A549 (cell line): ENCODE measurements at regions not wholly inside any gene's neighbourhood (a gene's known extent, or its start where the extent isn't known, plus 50 kb on each side); places are given as distances from the start of the nearest gene placed in this dataset.

Experiments used
- ATAC-seq, 2 experiments: fragments of 200-7000 bp in 1 of 2; fragments of >200 bp in 1 of 2; cut with Nextera tagmentation in 1 of 2; cut with Tn5 transposase in 1 of 2; 3 replicates each; pipeline versions ENCODE4 v1.8.0 to v1.9.1; 2018 to 2020; ENCODE audit warnings: mild to moderate bottlenecking in 1 of 2, moderate library complexity in 1 of 2
- CTCF ChIA-PET: fragments of 300-600 bp; sonication (Branson Sonifier 250); formaldehyde crosslinking; extraction: SDS; loops from one replicate; lab custom pipeline; 2021; ENCODE audit warnings: antibody characterized with exemption, inconsistent platforms; lab: Yijun Ruan, JAX
- POLR2A ChIA-PET: fragments of 350-600 bp; formaldehyde crosslinking; extraction: SDS; loops from one replicate; lab custom pipeline; 2021; ENCODE audit warnings: antibody characterized with exemption, inconsistent platforms; lab: Yijun Ruan, JAX
- DNase-seq, 2 experiments: peaks; one replicate each; pipeline versions ENCODE4 v3.0.0 to v3.0.0-alpha.2; 2011 to 2016; ENCODE audit warnings: low read depth in 1 of 2, low spot score in 1 of 2
- FAIRE-seq: peaks from 2 replicates; lab custom pipeline; 2011; peaks lifted over from hg19 to GRCh38; lab: Jason Lieb, UNC
- H3K27ac ChIP-seq, 2 experiments: fragments of >200 bp; sonication (Bioruptor Twin); formaldehyde crosslinking; 3 replicates each; pipeline ENCODE4 v1.5.1; 2016 to 2017
- H3K4me1 ChIP-seq: fragments of >200 bp; sonication (Bioruptor Twin); formaldehyde crosslinking; 3 replicates; pipeline ENCODE4 v1.6.1; 2016
- H3K4me2 ChIP-seq: fragments of >200 bp; sonication (Bioruptor Twin); formaldehyde crosslinking; 3 replicates; pipeline ENCODE4 v1.6.1; 2016
- H3K4me3 ChIP-seq: fragments of >200 bp; sonication (Bioruptor Twin); formaldehyde crosslinking; 3 replicates; pipeline ENCODE4 v1.5.1; 2016
- H3K9me3 ChIP-seq: fragments of >200 bp; sonication (Bioruptor Twin); formaldehyde crosslinking; 3 replicates; pipeline ENCODE4 v1.6.1; 2016
- BHLHE40 ChIP-seq: IDR thresholded peaks from 2 replicates; pipeline ENCODE4 v1.6.1; 2012; ENCODE audit warnings: low read depth, low read length, inconsistent platforms
- CBX2 ChIP-seq: fragments of 200-600 bp; sonication (generic); IDR thresholded peaks from 2 replicates; pipeline ENCODE4 v1.6.1; 2016; ENCODE audit warnings: low read depth, mild to moderate bottlenecking, borderline replicate concordance
- CBX8 ChIP-seq: fragments of 200-600 bp; sonication (generic); IDR thresholded peaks from 2 replicates; pipeline ENCODE4 v1.6.1; 2016
- CHD2 ChIP-seq: fragments of 150-350 bp; IDR thresholded peaks from 2 replicates; pipeline ENCODE4 v1.6.1; 2014; ENCODE audit warnings: low read length; ENCODE audit not compliant: partially characterized antibody
- CHD4 ChIP-seq: fragments of 200-600 bp; sonication (generic); IDR thresholded peaks from 2 replicates; pipeline ENCODE4 v1.6.1; 2016; ENCODE audit warnings: antibody characterized with exemption, mild to moderate bottlenecking, borderline replicate concordance
- EHMT2 ChIP-seq: fragments of 200-600 bp; sonication (generic); IDR thresholded peaks from 2 replicates; pipeline ENCODE4 v1.6.1; 2016; ENCODE audit warnings: antibody characterized with exemption, low read depth, mild to moderate bottlenecking, moderate library complexity
- EP300 ChIP-seq, 2 experiments: fragments of >200 bp; sonication (Bioruptor Twin); formaldehyde crosslinking; IDR thresholded peaks; 2 replicates in 1 of 2; 3 replicates in 1 of 2; pipeline ENCODE4 v1.6.1; 2016 to 2017
- FOSL2 ChIP-seq, 2 experiments: fragments of 450-650 bp in 1 of 2; fragments of >200 bp in 1 of 2; sonication (Bioruptor Twin) in 1 of 2; formaldehyde crosslinking; IDR thresholded peaks; 2 replicates each; pipeline versions ENCODE4 v1.5.0 to v1.6.1; 2016 to 2020; ENCODE audit warnings: mild to moderate bottlenecking in 1 of 2, moderate library complexity in 1 of 2
- FOXS1 ChIP-seq: fragments of 250-450 bp; sonication (Bioruptor Pico); IDR thresholded peaks from 2 replicates; pipeline ENCODE4 v1.5.0; 2020; ENCODE audit warnings: mild to moderate bottlenecking, moderate library complexity
- JUN ChIP-seq, 2 experiments: fragments of >200 bp; sonication (Bioruptor Twin); formaldehyde crosslinking; IDR thresholded peaks; 2 replicates in 1 of 2; 3 replicates in 1 of 2; pipeline ENCODE4 v1.6.1; 2016 to 2017
- JUNB ChIP-seq: fragments of >200 bp; sonication (Bioruptor Twin); formaldehyde crosslinking; IDR thresholded peaks from 2 replicates; pipeline ENCODE4 v1.6.1; 2016
- KDM5A ChIP-seq: fragments of 200-600 bp; sonication (generic); IDR thresholded peaks from 2 replicates; pipeline ENCODE4 v1.6.1; 2016; ENCODE audit warnings: antibody characterized with exemption, mild to moderate bottlenecking
- NFE2L2 ChIP-seq: fragments of 150-350 bp; conservative IDR thresholded peaks from 2 replicates; pipeline ENCODE4 v1.6.1; 2014; ENCODE audit warnings: low read length
- NPAS2 ChIP-seq: fragments of 250-450 bp; sonication (Bioruptor Pico); IDR thresholded peaks from 2 replicates; pipeline ENCODE4 v1.8.0; 2022; ENCODE audit warnings: mild to moderate bottlenecking, moderate library complexity, borderline replicate concordance
- NR3C1 ChIP-seq: fragments of >200 bp; sonication (Bioruptor Twin); formaldehyde crosslinking; IDR thresholded peaks from 3 replicates; pipeline ENCODE4 v1.6.1; 2017
- PHF8 ChIP-seq: fragments of 200-600 bp; sonication (generic); IDR thresholded peaks from 2 replicates; pipeline ENCODE4 v1.6.1; 2016; ENCODE audit warnings: low read depth, mild to moderate bottlenecking, antibody characterized with exemption, moderate library complexity, borderline replicate concordance
- POLR2A ChIP-seq: IDR thresholded peaks from 2 replicates; pipeline ENCODE4 v1.6.1; 2012; ENCODE audit warnings: mild to moderate bottlenecking, low read length
- POLR2AphosphoS2 ChIP-seq: conservative IDR thresholded peaks from 2 replicates; pipeline ENCODE4 v1.6.1; 2012; ENCODE audit warnings: low read length, improper control_type of control experiment, inconsistent platforms
- RAD21 ChIP-seq, 2 experiments: fragments of >200 bp in 1 of 2; sonication (Bioruptor Twin) in 1 of 2; formaldehyde crosslinking in 1 of 2; IDR thresholded peaks in 1 of 2; conservative IDR thresholded peaks in 1 of 2; 2 replicates in 1 of 2; 3 replicates in 1 of 2; pipeline ENCODE4 v1.6.1; 2012 to 2018; ENCODE audit warnings: inconsistent platforms in 1 of 2
- RNF2 ChIP-seq: fragments of 200-600 bp; sonication (generic); IDR thresholded peaks from 2 replicates; pipeline ENCODE4 v1.6.1; 2016; ENCODE audit warnings: low read depth, mild to moderate bottlenecking, antibody characterized with exemption, moderate library complexity, borderline replicate concordance
- TFCP2L1 ChIP-seq: fragments of 250-450 bp; sonication (Bioruptor Pico); IDR thresholded peaks from 2 replicates; pipeline ENCODE4 v1.5.0; 2021; ENCODE audit warnings: mild to moderate bottlenecking
- TP53 ChIP-seq: fragments of 250-450 bp; sonication (Bioruptor Pico); IDR thresholded peaks from 2 replicates; pipeline ENCODE4 v1.5.0; 2021; ENCODE audit warnings: mild to moderate bottlenecking, moderate library complexity
- ZFP36 ChIP-seq: fragments of 450-650 bp; IDR thresholded peaks from 2 replicates; pipeline ENCODE4 v1.6.1; 2014; ENCODE audit warnings: borderline replicate concordance; ENCODE audit not compliant: partially characterized antibody
- ZNF302 ChIP-seq: fragments of 250-450 bp; sonication (Bioruptor Pico); IDR thresholded peaks from 2 replicates; pipeline ENCODE4 v1.9.0; 2021; ENCODE audit warnings: inconsistent platforms, mild to moderate bottlenecking, moderate library complexity
- WGBS: methylation state at CpG from one replicate; pipeline ENCODE4 v1.1.6; 2017; ENCODE audit errors: missing lambda C conversion rate; 5-methylcytosine and 5-hydroxymethylcytosine counted together
- TF ChIP-seq, protein P1 (sequence below): fragments of >200 bp; sonication (Bioruptor Twin); formaldehyde crosslinking; IDR thresholded peaks from 3 replicates; pipeline ENCODE4 v1.5.1; 2016
- TF ChIP-seq, protein P2 (sequence below): fragments of >200 bp; sonication (Bioruptor Twin); formaldehyde crosslinking; IDR thresholded peaks from 2 replicates; pipeline ENCODE4 v1.6.1; 2016
- TF ChIP-seq, protein P3 (sequence below): IDR thresholded peaks from 2 replicates; pipeline ENCODE4 v1.6.1; 2012
- TF ChIP-seq, protein P4 (sequence below): IDR thresholded peaks from 2 replicates; pipeline ENCODE4 v1.6.1; 2012
- TF ChIP-seq, protein P5 (sequence below): fragments of 150-350 bp; IDR thresholded peaks from 2 replicates; pipeline ENCODE4 v1.6.1; 2014; ENCODE audit warnings: low read depth, mild to moderate bottlenecking, low read length
- TF ChIP-seq, protein P6 (sequence below): fragments of 250-450 bp; sonication (Bioruptor Pico); IDR thresholded peaks from 2 replicates; pipeline ENCODE4 v1.5.0; 2020; ENCODE audit warnings: low read depth, mild to moderate bottlenecking, moderate library complexity
- TF ChIP-seq, protein P7 (sequence below): fragments of 200-600 bp; sonication (generic); IDR thresholded peaks from 2 replicates; pipeline ENCODE4 v1.6.1; 2016; ENCODE audit warnings: antibody characterized with exemption, mild to moderate bottlenecking, moderate library complexity

DNA sequence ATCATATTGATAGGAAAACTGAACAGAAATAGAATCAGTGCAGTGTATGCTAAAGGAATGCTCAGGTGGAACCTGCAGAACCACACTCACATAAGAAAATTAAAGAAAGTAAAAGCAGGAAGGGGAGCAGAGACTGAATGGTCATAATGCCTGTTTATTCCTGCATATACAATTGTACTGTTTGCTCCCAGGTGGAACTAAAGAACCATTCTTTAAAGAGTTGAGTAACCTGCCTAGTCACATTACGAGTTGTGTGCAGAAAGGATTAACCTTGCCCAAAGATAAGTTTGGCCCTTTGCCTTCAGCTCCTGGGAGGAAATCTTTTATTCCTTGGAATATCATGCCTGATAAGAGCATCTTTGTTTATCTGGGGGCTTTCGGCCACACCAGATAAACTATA lies 434.7 kb downstream of the KIF2B start:
- POLR2A ChIA-PET = no interaction called here
- no peak overlapping the region for H3K27ac ChIP-seq
- no peak overlapping the region for H3K4me3 ChIP-seq
- TF ChIP-seq TFCP2L1 (CRISPR knock-in tag) (no peak), CBX2 (no peak), RNF2 (no peak), CHD4 (no peak), PHF8 (no peak), CHD2 (no peak), TP53 (CRISPR knock-in tag) (no peak), BHLHE40 (no peak), ZFP36 (no peak), NPAS2 (CRISPR knock-in tag) (no peak), POLR2A (no peak), KDM5A (no peak), NFE2L2 (no peak), CBX8 (no peak)
- TF ChIP-seq, protein P1, sequence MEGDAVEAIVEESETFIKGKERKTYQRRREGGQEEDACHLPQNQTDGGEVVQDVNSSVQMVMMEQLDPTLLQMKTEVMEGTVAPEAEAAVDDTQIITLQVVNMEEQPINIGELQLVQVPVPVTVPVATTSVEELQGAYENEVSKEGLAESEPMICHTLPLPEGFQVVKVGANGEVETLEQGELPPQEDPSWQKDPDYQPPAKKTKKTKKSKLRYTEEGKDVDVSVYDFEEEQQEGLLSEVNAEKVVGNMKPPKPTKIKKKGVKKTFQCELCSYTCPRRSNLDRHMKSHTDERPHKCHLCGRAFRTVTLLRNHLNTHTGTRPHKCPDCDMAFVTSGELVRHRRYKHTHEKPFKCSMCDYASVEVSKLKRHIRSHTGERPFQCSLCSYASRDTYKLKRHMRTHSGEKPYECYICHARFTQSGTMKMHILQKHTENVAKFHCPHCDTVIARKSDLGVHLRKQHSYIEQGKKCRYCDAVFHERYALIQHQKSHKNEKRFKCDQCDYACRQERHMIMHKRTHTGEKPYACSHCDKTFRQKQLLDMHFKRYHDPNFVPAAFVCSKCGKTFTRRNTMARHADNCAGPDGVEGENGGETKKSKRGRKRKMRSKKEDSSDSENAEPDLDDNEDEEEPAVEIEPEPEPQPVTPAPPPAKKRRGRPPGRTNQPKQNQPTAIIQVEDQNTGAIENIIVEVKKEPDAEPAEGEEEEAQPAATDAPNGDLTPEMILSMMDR = no peak
- TF ChIP-seq, protein P2, sequence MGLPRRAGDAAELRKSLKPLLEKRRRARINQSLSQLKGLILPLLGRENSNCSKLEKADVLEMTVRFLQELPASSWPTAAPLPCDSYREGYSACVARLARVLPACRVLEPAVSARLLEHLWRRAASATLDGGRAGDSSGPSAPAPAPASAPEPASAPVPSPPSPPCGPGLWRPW = no peak
- TF ChIP-seq, protein P3, sequence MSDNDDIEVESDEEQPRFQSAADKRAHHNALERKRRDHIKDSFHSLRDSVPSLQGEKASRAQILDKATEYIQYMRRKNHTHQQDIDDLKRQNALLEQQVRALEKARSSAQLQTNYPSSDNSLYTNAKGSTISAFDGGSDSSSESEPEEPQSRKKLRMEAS = no peak
- TF ChIP-seq, protein P4, sequence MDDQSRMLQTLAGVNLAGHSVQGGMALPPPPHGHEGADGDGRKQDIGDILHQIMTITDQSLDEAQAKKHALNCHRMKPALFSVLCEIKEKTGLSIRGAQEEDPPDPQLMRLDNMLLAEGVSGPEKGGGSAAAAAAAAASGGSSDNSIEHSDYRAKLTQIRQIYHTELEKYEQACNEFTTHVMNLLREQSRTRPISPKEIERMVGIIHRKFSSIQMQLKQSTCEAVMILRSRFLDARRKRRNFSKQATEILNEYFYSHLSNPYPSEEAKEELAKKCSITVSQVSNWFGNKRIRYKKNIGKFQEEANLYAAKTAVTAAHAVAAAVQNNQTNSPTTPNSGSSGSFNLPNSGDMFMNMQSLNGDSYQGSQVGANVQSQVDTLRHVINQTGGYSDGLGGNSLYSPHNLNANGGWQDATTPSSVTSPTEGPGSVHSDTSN = no peak
- TF ChIP-seq, all 56 proteins: peak for 0
- no peak for DNase-seq
- 1% methylated on average over 2 of the region's 2 CpGs for WGBS
- no peak for ATAC-seq
- no peaks in the 10 kb centered on the region for H3K9me3 ChIP-seq
- FAIRE-seq = no peak
- H3K4me2 ChIP-seq = no peak overlapping the region
- CTCF ChIA-PET = no interaction called here
- no peaks in the 10 kb centered on the region for H3K4me1 ChIP-seq

DNA sequence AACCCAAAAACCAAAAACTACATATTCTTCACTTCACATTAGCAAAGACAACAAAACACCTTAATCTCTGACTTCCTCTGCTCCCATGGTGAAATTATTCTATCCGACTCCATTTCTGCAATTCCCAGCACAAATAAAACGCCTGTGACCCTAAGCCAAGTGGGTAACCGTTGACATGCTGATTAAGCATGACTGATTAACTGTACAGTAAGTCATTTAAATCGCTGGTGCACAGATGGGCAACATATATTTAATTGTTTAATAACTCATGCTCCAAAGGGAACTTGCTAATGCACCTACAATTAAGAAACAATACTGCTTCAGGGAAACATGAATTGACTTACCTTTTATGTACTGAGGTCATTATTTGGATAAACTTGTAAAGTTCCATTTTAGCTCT lies 436.7 kb downstream of the KIF2B start:
- Histone ChIP-seq H3K4me2 (no peak overlapping the region), H3K4me3 (no peak overlapping the region), H3K4me1 (no peaks in the 10 kb centered on the region), H3K9me3 (no peaks in the 10 kb centered on the region), H3K27ac (no peak overlapping the region)
- CTCF ChIA-PET = no interaction called here
- no peak for TF ChIP-seq BHLHE40
- TF ChIP-seq, protein P5, sequence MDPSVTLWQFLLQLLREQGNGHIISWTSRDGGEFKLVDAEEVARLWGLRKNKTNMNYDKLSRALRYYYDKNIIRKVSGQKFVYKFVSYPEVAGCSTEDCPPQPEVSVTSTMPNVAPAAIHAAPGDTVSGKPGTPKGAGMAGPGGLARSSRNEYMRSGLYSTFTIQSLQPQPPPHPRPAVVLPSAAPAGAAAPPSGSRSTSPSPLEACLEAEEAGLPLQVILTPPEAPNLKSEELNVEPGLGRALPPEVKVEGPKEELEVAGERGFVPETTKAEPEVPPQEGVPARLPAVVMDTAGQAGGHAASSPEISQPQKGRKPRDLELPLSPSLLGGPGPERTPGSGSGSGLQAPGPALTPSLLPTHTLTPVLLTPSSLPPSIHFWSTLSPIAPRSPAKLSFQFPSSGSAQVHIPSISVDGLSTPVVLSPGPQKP = no peak
- no peak for TF ChIP-seq RAD21 (conservative IDR thresholded peaks at IDR 0.05 in 1 of 2, IDR thresholded peaks at IDR 0.05 in 1 of 2)
- TF ChIP-seq POLR2AphosphoS2 = no peak
- TF ChIP-seq CHD2 = no peak
- no peak for TF ChIP-seq EP300 (IDR thresholded peaks at IDR 0.05)
- TF ChIP-seq FOSL2 (IDR thresholded peaks at IDR 0.05) = no peak
- TF ChIP-seq FOSL2 (CRISPR knock-in tag; IDR thresholded peaks at IDR 0.05) = no peak
- TF ChIP-seq JUNB = no peak
- no peak for TF ChIP-seq NR3C1
- no peak for TF ChIP-seq EHMT2
- TF ChIP-seq FOXS1 (CRISPR knock-in tag) = no peak
- TF ChIP-seq NFE2L2 = no peak
- no peak for TF ChIP-seq KDM5A
- TF ChIP-seq, protein P6, sequence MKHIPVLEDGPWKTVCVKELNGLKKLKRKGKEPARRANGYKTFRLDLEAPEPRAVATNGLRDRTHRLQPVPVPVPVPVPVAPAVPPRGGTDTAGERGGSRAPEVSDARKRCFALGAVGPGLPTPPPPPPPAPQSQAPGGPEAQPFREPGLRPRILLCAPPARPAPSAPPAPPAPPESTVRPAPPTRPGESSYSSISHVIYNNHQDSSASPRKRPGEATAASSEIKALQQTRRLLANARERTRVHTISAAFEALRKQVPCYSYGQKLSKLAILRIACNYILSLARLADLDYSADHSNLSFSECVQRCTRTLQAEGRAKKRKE (CRISPR knock-in tag) = no peak
- TF ChIP-seq, protein P7, sequence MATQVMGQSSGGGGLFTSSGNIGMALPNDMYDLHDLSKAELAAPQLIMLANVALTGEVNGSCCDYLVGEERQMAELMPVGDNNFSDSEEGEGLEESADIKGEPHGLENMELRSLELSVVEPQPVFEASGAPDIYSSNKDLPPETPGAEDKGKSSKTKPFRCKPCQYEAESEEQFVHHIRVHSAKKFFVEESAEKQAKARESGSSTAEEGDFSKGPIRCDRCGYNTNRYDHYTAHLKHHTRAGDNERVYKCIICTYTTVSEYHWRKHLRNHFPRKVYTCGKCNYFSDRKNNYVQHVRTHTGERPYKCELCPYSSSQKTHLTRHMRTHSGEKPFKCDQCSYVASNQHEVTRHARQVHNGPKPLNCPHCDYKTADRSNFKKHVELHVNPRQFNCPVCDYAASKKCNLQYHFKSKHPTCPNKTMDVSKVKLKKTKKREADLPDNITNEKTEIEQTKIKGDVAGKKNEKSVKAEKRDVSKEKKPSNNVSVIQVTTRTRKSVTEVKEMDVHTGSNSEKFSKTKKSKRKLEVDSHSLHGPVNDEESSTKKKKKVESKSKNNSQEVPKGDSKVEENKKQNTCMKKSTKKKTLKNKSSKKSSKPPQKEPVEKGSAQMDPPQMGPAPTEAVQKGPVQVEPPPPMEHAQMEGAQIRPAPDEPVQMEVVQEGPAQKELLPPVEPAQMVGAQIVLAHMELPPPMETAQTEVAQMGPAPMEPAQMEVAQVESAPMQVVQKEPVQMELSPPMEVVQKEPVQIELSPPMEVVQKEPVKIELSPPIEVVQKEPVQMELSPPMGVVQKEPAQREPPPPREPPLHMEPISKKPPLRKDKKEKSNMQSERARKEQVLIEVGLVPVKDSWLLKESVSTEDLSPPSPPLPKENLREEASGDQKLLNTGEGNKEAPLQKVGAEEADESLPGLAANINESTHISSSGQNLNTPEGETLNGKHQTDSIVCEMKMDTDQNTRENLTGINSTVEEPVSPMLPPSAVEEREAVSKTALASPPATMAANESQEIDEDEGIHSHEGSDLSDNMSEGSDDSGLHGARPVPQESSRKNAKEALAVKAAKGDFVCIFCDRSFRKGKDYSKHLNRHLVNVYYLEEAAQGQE = no peak
- TF ChIP-seq JUN (IDR thresholded peaks at IDR 0.05) = no peak
- TF ChIP-seq ZNF302 = no peak
- FAIRE-seq (no peak), DNase-seq (no peak), ATAC-seq (no peak)
- WGBS = under 1% methylated on average over 4 of the region's 4 CpGs
- POLR2A ChIA-PET = no interaction called here
